HG02852 (cell line): ENCODE measurements at regions not wholly inside any gene's neighbourhood (a gene's known extent, or its start where the extent isn't known, plus 50 kb on each side); places are given as distances from the start of the nearest gene placed in this dataset.
"Not testable (repeated sequence)": the region's sequence is repeated elsewhere in the genome, so short reads cannot be mapped to it uniquely, and the experiment has no call there.

Experiments used
- ATAC-seq: cut with Tn5 transposase; IDR thresholded peaks from one replicate; pipeline ENCODE4 v1.9.1; 2021; ENCODE audit warnings: mild to moderate bottlenecking, moderate library complexity; ENCODE audit not compliant: unreplicated experiment

GRCh38 chr5:102663749-102664530 is 91.2 kb upstream of the PAM start:
- no peak for ATAC-seq

DNA sequence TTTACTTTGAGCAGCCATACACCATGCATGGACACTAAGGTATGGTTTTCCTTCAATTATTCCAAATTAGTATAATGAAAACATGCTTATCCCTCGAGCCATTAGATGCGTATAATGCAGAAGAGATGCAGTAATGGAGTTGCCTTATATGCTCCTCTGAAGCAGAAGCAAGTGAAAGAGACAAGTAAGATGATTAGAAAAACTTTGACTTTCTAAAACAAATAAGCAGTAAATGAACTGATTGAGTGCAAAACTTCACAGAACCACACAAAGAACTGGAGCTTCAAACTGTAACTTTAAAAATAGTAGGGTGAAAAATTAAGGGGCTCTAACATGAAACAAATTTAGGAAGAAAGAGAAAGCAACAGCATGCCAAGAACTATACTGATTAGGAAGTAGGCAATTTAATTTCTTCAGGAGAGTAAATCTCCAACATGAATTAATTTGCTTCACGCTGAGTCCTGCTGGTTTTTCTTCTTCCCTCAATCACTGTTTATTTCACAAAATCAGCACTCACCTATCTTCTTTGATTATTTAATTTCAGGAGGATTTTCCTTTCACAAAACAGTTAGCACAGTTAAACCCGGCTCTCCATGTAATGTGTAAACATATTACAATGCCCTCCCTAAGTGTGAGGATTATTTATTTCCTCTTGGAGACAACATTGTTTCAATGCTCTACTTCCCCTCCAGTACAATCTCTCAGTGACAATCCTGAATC is 90.3 kb upstream of the PAM start:
- no peak for ATAC-seq

- ATAC-seq = no peak
Measured at GRCh38 chr5:102666164-102666946, 88.8 kb upstream of the PAM start.

- no peak for ATAC-seq
Measured at GRCh38 chr5:102668220-102668932, 86.7 kb upstream of the PAM start.

- no peak for ATAC-seq
Measured at GRCh38 chr5:102670224-102670836, 84.8 kb upstream of the PAM start.

DNA sequence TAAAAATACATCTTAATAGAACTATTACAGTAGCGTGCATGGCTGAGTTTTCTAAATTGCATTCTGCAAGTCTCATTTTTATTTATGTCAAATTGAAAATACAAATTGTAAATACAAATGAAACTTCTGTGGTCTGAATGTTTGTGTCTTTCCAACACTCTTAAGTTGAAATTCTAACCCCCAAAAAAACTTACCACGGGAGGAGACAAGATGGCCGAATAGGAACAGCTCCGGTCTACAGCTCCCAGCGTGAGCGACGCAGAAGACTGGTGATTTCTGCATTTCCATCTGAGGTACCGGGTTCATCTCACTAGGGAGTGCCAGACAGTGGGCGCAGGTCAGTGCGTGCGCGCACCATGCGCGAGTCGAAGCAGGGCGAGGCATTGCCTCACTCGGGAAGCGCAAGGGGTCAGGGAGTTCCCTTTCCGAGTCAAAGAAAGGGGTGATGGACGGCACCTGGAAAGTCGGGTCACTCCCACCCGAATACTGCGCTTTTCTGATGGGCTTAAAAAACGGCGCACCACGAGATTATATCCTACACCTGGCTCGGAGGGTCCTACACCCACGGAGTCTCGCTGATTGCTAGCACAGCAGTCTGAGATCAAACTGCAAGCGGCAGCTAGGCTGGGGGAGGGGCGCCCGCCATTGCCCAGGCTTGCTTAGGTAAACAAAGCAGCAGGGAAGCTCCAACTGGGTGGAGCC is 83.9 kb upstream of the PAM start:
- not testable (repeated sequence) for ATAC-seq

DNA sequence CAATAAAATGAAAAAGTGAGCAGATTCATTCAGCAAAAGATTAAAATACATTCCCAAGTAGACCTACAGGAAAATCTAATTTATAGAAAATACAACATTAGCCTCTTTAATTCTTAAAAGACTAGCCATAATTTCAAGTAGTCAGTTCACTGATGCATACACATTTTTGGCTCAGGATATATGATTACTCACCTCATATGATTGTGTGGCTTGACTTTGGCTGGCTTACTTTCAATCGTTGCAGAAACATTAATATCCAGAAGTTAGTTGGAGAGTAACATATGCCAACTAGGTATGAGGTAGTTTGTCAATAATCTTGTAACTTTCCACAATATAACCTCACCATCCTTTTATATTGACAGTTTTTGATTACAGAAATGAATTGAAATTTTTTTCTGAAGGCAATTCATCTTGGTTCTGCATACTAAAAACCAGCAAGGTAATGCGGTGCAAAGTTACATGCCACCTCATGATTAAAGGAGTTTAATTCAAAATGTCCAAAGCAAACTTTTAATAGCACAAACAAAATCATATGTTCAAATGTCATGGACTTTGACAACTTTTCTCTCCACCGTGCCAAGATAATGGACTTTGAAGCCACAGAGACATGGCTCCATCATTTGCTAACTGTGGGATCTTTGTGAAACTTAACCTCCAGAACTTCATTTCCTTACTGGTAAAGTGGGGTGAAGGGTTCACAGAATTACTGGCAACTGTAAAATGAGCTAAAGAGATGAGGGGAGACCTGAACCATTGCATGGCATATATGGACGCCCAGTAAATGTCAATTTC is 76.6 kb upstream of the PAM start:
- no peak for ATAC-seq

DNA sequence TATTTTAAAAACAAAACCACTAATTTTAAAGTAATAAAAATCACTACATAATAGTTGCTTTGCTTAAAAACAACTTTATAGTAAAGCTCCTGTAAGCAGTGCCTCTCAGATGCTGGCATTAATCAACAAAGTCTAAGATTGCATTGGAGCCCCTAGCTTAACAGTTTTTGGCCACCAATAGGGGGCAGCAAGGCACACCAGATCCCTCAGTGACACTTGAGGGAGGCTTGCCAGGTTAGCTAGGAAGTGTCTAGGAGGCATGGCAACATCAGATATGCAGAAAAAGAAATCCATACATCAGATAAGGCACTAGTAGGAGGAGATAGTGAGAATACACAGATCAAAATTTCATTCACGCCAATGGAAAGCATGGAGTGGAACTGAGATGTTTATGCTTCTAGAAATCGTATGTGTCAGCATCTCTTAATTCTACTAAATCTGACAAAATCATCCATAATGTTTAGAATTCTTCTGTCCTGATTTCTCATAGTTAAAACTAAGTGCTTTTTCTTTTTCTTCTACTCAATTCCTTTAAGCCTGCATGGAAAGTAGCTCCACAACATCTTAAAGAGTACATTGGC is 73.6 kb upstream of the PAM start:
- peak; percentile 98 for ATAC-seq

GRCh38 chr5:102682101-102682647 is 72.9 kb upstream of the PAM start:
- no peak for ATAC-seq

DNA sequence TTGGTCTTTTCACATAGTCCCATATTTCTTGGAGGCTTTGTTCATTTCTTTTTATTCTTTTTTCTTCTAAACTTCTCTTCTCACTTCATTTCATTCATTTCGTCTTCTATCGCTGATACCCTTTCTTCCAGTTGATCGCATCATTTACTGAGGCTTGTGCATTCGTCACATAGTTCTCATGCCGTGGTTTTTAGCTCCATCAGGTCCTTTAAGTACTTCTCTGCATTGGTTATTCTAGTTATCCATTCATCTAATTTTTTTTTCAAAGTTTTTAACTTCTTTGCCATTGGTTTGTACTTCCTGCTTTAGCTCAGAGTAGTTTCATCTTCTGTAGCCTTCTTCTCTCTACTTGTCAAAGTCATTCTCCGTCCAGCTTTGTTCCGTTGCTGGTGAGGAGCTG is 67.0 kb upstream of the PAM start:
- not testable (repeated sequence) for ATAC-seq

- ATAC-seq = not testable (repeated sequence)
Measured at GRCh38 chr5:102688581-102689342, 66.3 kb upstream of the PAM start.

- no peak for ATAC-seq
Measured at GRCh38 chr5:102690910-102691309, 64.2 kb upstream of the PAM start.

- ATAC-seq = no peak
Measured at GRCh38 chr5:102691434-102691833, 63.7 kb upstream of the PAM start.

- no peak for ATAC-seq
Measured at GRCh38 chr5:102700120-102700831, 54.8 kb upstream of the PAM start.

- no peak for ATAC-seq
Measured at GRCh38 chr5:102700916-102701315, 54.2 kb upstream of the PAM start.

GRCh38 chr5:102701748-102702147 is 53.4 kb upstream of the PAM start:
- ATAC-seq = no peak
